DOHH2 (cell line): ENCODE measurements at regions not wholly inside any gene's neighbourhood (a gene's known extent, or its start where the extent isn't known, plus 50 kb on each side); places are given as distances from the start of the nearest gene placed in this dataset.

Experiments used
- CTCF ChIP-seq: fragments of 200-600 bp; sonication (generic); IDR thresholded peaks from one replicate; pipeline ENCODE4 v1.5.1; 2014; ENCODE audit warnings: antibody characterized with exemption, mild to moderate bottlenecking, low read depth, low read length; ENCODE audit not compliant: poor library complexity, severe bottlenecking
- EZH2phosphoT487 ChIP-seq: fragments of 200-600 bp; sonication (generic); IDR thresholded peaks from 2 replicates; pipeline ENCODE4 v1.6.1; 2017; ENCODE audit warnings: borderline replicate concordance, mild to moderate bottlenecking, antibody characterized with exemption, low read length, moderate library complexity, mixed read lengths

- TF ChIP-seq CTCF, result no peak
- no peak for TF ChIP-seq EZH2phosphoT487
Measured at GRCh38 chr12:91271185-91271584, 88.6 kb upstream of the DCN start.
